ENCODE measurements at regions not wholly inside any gene's neighbourhood (a gene's known extent, or its start where the extent isn't known, plus 50 kb on each side); places are given as distances from the start of the nearest gene placed in this dataset.

GRCh38 chr1:83775977-83776603 is 222.8 kb downstream of the TTLL7 start:
- H3K36me3 ChIP-seq (ENCODE audit: insufficient read depth, low read length): no peaks in the 10 kb centered on the region
- no peak for DNase-seq (ENCODE audit: insufficient read length, low spot score, missing footprints)

GRCh38 chr1:83773059-83773458 is 225.9 kb downstream of the TTLL7 start:
- TF ChIP-seq CTCF (IDR thresholded peaks at IDR 0.05; ENCODE audit: extremely low read depth, low read depth, low read length): no peak
- Histone ChIP-seq H3K79me2 (ENCODE audit: insufficient read depth, low read length) (no peaks in the 10 kb centered on the region), H3K4me2 (ENCODE audit: insufficient read depth, low read length) (no peak overlapping the region), H3K27me3 (ENCODE audit: insufficient read depth, low read length) (no peaks in the 10 kb centered on the region), H3K27ac (ENCODE audit: low read depth, low read length) (no peak overlapping the region), H3K9me3 (ENCODE audit: low read depth, low read length) (no peaks in the 10 kb centered on the region), H3K36me3 (ENCODE audit: insufficient read depth, low read length) (no peaks in the 10 kb centered on the region), H2AFZ (ENCODE audit: low read length) (no peak overlapping the region), H3K4me1 (ENCODE audit: insufficient read depth, low read length) (no peaks in the 10 kb centered on the region), H4K20me1 (ENCODE audit: insufficient read depth, low read length) (no peaks in the 10 kb centered on the region), H3K4me3 (ENCODE audit: insufficient read depth, low read length) (no peak overlapping the region)
- no peak for DNase-seq (ENCODE audit: insufficient read length, low spot score, missing footprints)

More at GRCh38 chr1:83775977-83776603, 222.8 kb downstream of the TTLL7 start:
- no peak for TF ChIP-seq CTCF (IDR thresholded peaks at IDR 0.05; ENCODE audit: extremely low read depth, low read depth, low read length)
- H2AFZ ChIP-seq (ENCODE audit: low read length): no peak overlapping the region
- no peak overlapping the region for H3K27ac ChIP-seq (ENCODE audit: low read depth, low read length)
- H3K4me3 ChIP-seq (ENCODE audit: insufficient read depth, low read length): no peak overlapping the region
- H4K20me1 ChIP-seq (ENCODE audit: insufficient read depth, low read length): no peaks in the 10 kb centered on the region
- H3K4me1 ChIP-seq (ENCODE audit: insufficient read depth, low read length): no peaks in the 10 kb centered on the region
- H3K79me2 ChIP-seq (ENCODE audit: insufficient read depth, low read length): no peaks in the 10 kb centered on the region
- no peak overlapping the region for H3K4me2 ChIP-seq (ENCODE audit: insufficient read depth, low read length)
- H3K27me3 ChIP-seq (ENCODE audit: insufficient read depth, low read length): no peaks in the 10 kb centered on the region
- H3K9me3 ChIP-seq (ENCODE audit: low read depth, low read length): no peaks in the 10 kb centered on the region

GRCh38 chr1:83770319-83770661 is 228.6 kb downstream of the TTLL7 start:
- Histone ChIP-seq H3K79me2 (ENCODE audit: insufficient read depth, low read length) (no peaks in the 10 kb centered on the region), H3K36me3 (ENCODE audit: insufficient read depth, low read length) (no peaks in the 10 kb centered on the region), H3K27me3 (ENCODE audit: insufficient read depth, low read length) (no peaks in the 10 kb centered on the region), H4K20me1 (ENCODE audit: insufficient read depth, low read length) (no peaks in the 10 kb centered on the region), H3K4me2 (ENCODE audit: insufficient read depth, low read length) (no peak overlapping the region), H3K27ac (ENCODE audit: low read depth, low read length) (no peak overlapping the region), H3K4me3 (ENCODE audit: insufficient read depth, low read length) (no peak overlapping the region), H3K4me1 (ENCODE audit: insufficient read depth, low read length) (no peaks in the 10 kb centered on the region), H2AFZ (ENCODE audit: low read length) (no peak overlapping the region), H3K9me3 (ENCODE audit: low read depth, low read length) (no peaks in the 10 kb centered on the region)
- no peak for DNase-seq (ENCODE audit: insufficient read length, low spot score, missing footprints)
- no peak for TF ChIP-seq CTCF (IDR thresholded peaks at IDR 0.05; ENCODE audit: extremely low read depth, low read depth, low read length)

- Histone ChIP-seq H3K27me3 (ENCODE audit: insufficient read depth, low read length) (no peaks in the 10 kb centered on the region), H3K27ac (ENCODE audit: low read depth, low read length) (no peak overlapping the region), H2AFZ (ENCODE audit: low read length) (no peak overlapping the region), H3K4me2 (ENCODE audit: insufficient read depth, low read length) (no peak overlapping the region), H3K4me3 (ENCODE audit: insufficient read depth, low read length) (no peak overlapping the region), H3K9me3 (ENCODE audit: low read depth, low read length) (no peaks in the 10 kb centered on the region), H3K79me2 (ENCODE audit: insufficient read depth, low read length) (no peaks in the 10 kb centered on the region), H4K20me1 (ENCODE audit: insufficient read depth, low read length) (no peaks in the 10 kb centered on the region), H3K4me1 (ENCODE audit: insufficient read depth, low read length) (no peaks in the 10 kb centered on the region), H3K36me3 (ENCODE audit: insufficient read depth, low read length) (no peaks in the 10 kb centered on the region)
- DNase-seq (ENCODE audit: insufficient read length, low spot score, missing footprints): no peak
- TF ChIP-seq CTCF (IDR thresholded peaks at IDR 0.05; ENCODE audit: extremely low read depth, low read depth, low read length): no peak
Measured at GRCh38 chr1:83769594-83770318, 229.2 kb downstream of the TTLL7 start.
